SK-N-SH treated with all-trans-retinoic acid at 6 μM for 48 hours (cell line): ENCODE measurements at regions not wholly inside any gene's neighbourhood (a gene's known extent, or its start where the extent isn't known, plus 50 kb on each side); places are given as distances from the start of the nearest gene placed in this dataset.
A peak's percentile ranks its signal among the peaks of the same experiment; 100 is the strongest.

Experiments
- ATAC-seq: fragments of 200-7000 bp; cut with Tn5 transposase; 3 replicates; pipeline ENCODE4 v1.9.1; 2020; ENCODE audit warnings: mild to moderate bottlenecking, moderate library complexity
- ARNTL ChIP-seq: fragments of 450-650 bp; formaldehyde crosslinking; IDR thresholded peaks from 2 replicates; pipeline ENCODE4 v1.5.0; 2020; ENCODE audit warnings: low read depth, mild to moderate bottlenecking, moderate library complexity, borderline replicate concordance
- CSDC2 ChIP-seq: fragments of 250-450 bp; sonication (Bioruptor Pico); IDR thresholded peaks from 2 replicates; pipeline ENCODE4 v1.5.0; 2020; ENCODE audit warnings: mild to moderate bottlenecking, moderate library complexity
- ESRRG ChIP-seq: fragments of 250-450 bp; sonication (Bioruptor Pico); IDR thresholded peaks from 2 replicates; pipeline ENCODE4 v1.6.1; 2021; ENCODE audit warnings: mild to moderate bottlenecking
- GLIS3 ChIP-seq: fragments of 250-450 bp; sonication (Bioruptor Pico); IDR thresholded peaks from 2 replicates; pipeline ENCODE4 v1.5.0; 2020; ENCODE audit warnings: mild to moderate bottlenecking, moderate library complexity
- ISL1 ChIP-seq: fragments of 250-450 bp; sonication (Bioruptor Pico); IDR thresholded peaks from 2 replicates; pipeline ENCODE4 v2.1.2; 2022; ENCODE audit warnings: mild to moderate bottlenecking, moderate library complexity
- PPARA ChIP-seq: fragments of 250-450 bp; sonication (Bioruptor Pico); IDR thresholded peaks from 2 replicates; pipeline ENCODE4 v1.5.0; 2020; ENCODE audit warnings: mild to moderate bottlenecking, borderline replicate concordance
- RARB ChIP-seq: fragments of 250-450 bp; sonication (Bioruptor Pico); IDR thresholded peaks from 2 replicates; pipeline ENCODE4 v1.8.0; 2021; ENCODE audit warnings: mild to moderate bottlenecking, moderate library complexity
- TCF4 ChIP-seq: fragments of 250-450 bp; sonication (Bioruptor Pico); IDR thresholded peaks from 2 replicates; pipeline ENCODE4 v1.8.0; 2021; ENCODE audit warnings: mild to moderate bottlenecking, moderate library complexity, borderline replicate concordance
- TOX ChIP-seq: fragments of 250-450 bp; sonication (Bioruptor Pico); IDR thresholded peaks from 2 replicates; pipeline ENCODE4 v1.8.0; 2021; ENCODE audit warnings: mild to moderate bottlenecking, moderate library complexity, borderline replicate concordance
- ZC3H10 ChIP-seq: fragments of 250-450 bp; sonication (Bioruptor Pico); IDR thresholded peaks from 2 replicates; pipeline ENCODE4 v1.5.1; 2021; ENCODE audit warnings: mild to moderate bottlenecking, moderate library complexity
- ZFP3 ChIP-seq: fragments of 250-450 bp; sonication (Bioruptor Pico); IDR thresholded peaks from 2 replicates; pipeline ENCODE4 v1.5.0; 2020; ENCODE audit warnings: mild to moderate bottlenecking, moderate library complexity
- ZFP30 ChIP-seq: fragments of 450-650 bp; formaldehyde crosslinking; IDR thresholded peaks from 2 replicates; pipeline ENCODE4 v1.5.0; 2022; ENCODE audit warnings: mild to moderate bottlenecking, moderate library complexity
- ZNF565 ChIP-seq: fragments of 450-650 bp; formaldehyde crosslinking; conservative IDR thresholded peaks from 2 replicates; pipeline ENCODE4 v1.5.0; 2020; ENCODE audit warnings: low read depth, mild to moderate bottlenecking, moderate library complexity
- ZNF70 ChIP-seq: fragments of 450-650 bp; formaldehyde crosslinking; IDR thresholded peaks from 2 replicates; pipeline ENCODE4 v1.5.0; 2020; ENCODE audit warnings: mild to moderate bottlenecking, moderate library complexity
- ZNF8 ChIP-seq: fragments of 450-650 bp; formaldehyde crosslinking; IDR thresholded peaks from 2 replicates; pipeline ENCODE4 v1.5.0; 2020; ENCODE audit warnings: mild to moderate bottlenecking, moderate library complexity
- TF ChIP-seq, protein P1 (sequence below): fragments of 250-450 bp; sonication (Bioruptor Pico); IDR thresholded peaks from 2 replicates; pipeline ENCODE4 v1.5.1; 2021; ENCODE audit warnings: mild to moderate bottlenecking, moderate library complexity
- TF ChIP-seq, protein P2 (sequence below): fragments of 250-450 bp; sonication (Bioruptor Pico); IDR thresholded peaks from 2 replicates; pipeline ENCODE4 v1.8.0; 2020; ENCODE audit warnings: mild to moderate bottlenecking, moderate library complexity, borderline replicate concordance
- TF ChIP-seq, protein P3 (sequence below): fragments of 250-450 bp; sonication (Bioruptor Pico); IDR thresholded peaks from 2 replicates; pipeline ENCODE4 v1.8.0; 2021; ENCODE audit warnings: low read depth, mild to moderate bottlenecking, moderate library complexity, borderline replicate concordance
- TF ChIP-seq, protein P4 (sequence below): fragments of 250-450 bp; sonication (Bioruptor Pico); IDR thresholded peaks from 2 replicates; pipeline ENCODE4 v1.5.1; 2020; ENCODE audit warnings: low read depth, mild to moderate bottlenecking, moderate library complexity
- TF ChIP-seq, protein P5 (sequence below): fragments of 250-450 bp; sonication (Bioruptor Pico); IDR thresholded peaks from 2 replicates; pipeline ENCODE4 v1.5.0; 2020; ENCODE audit warnings: mild to moderate bottlenecking, moderate library complexity

DNA sequence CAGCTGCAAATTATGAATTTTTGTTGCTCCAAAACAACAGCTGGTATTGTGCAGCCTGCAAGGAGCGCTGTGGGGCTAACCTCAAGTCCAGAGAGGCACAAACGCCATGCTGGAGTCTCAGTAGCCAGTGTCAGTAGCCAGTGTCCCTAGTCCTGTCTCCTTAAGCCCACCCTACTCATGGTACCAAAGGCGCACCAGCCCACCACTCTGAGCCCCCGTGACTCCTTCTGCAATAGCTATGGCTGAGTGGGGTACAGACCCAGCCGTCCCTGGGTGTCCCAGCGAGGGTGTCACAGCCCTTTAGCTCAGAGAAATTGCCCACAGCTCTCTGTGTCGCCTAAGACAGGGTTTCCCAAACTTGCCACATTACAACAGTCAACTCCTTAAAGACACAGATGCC is 65.2 kb downstream of the ARL6IP4 start (continued):
- TF ChIP-seq, protein P1, sequence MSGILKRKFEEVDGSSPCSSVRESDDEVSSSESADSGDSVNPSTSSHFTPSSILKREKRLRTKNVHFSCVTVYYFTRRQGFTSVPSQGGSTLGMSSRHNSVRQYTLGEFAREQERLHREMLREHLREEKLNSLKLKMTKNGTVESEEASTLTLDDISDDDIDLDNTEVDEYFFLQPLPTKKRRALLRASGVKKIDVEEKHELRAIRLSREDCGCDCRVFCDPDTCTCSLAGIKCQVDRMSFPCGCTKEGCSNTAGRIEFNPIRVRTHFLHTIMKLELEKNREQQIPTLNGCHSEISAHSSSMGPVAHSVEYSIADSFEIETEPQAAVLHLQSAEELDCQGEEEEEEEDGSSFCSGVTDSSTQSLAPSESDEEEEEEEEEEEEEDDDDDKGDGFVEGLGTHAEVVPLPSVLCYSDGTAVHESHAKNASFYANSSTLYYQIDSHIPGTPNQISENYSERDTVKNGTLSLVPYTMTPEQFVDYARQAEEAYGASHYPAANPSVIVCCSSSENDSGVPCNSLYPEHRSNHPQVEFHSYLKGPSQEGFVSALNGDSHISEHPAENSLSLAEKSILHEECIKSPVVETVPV (CRISPR knock-in tag), result no peak
- TF ChIP-seq TOX (CRISPR knock-in tag) (no peak), ZNF8 (CRISPR knock-in tag) (no peak), GLIS3 (CRISPR knock-in tag) (no peak), ESRRG (CRISPR knock-in tag) (no peak), ZNF565 (CRISPR knock-in tag) (no peak)
- TF ChIP-seq, protein P2, sequence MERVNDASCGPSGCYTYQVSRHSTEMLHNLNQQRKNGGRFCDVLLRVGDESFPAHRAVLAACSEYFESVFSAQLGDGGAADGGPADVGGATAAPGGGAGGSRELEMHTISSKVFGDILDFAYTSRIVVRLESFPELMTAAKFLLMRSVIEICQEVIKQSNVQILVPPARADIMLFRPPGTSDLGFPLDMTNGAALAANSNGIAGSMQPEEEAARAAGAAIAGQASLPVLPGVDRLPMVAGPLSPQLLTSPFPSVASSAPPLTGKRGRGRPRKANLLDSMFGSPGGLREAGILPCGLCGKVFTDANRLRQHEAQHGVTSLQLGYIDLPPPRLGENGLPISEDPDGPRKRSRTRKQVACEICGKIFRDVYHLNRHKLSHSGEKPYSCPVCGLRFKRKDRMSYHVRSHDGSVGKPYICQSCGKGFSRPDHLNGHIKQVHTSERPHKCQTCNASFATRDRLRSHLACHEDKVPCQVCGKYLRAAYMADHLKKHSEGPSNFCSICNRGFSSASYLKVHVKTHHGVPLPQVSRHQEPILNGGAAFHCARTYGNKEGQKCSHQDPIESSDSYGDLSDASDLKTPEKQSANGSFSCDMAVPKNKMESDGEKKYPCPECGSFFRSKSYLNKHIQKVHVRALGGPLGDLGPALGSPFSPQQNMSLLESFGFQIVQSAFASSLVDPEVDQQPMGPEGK (CRISPR knock-in tag), result no peak

DNA sequence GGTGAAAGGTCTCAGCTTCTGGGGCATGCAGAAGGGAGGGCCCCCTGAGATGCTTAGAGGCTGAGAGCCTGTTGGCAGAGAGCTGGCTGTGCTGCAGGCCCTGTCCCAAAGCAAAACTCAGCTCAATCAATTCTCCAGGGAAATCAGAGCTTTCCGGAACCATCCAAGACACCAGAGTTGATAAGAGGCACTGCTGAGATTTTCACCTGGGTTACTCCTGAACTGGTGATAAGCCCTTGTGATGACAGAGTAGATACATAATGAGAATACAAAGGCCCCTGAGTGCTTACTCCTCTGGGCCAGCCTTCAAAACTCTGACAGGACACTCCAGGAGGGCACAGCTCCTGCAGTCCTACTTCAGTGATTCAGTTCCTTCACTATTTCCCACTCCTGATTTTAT is 63.9 kb downstream of the ARL6IP4 start:
- ATAC-seq, result no peak
- TF ChIP-seq ARNTL, result no peak
- no peak for TF ChIP-seq ZFP3 (CRISPR knock-in tag)
- TF ChIP-seq ZNF70 (CRISPR knock-in tag), result no peak
- no peak for TF ChIP-seq ZNF565 (CRISPR knock-in tag)
- TF ChIP-seq CSDC2 (CRISPR knock-in tag), result no peak
- no peak for TF ChIP-seq RARB (CRISPR knock-in tag)
- TF ChIP-seq, protein P3, sequence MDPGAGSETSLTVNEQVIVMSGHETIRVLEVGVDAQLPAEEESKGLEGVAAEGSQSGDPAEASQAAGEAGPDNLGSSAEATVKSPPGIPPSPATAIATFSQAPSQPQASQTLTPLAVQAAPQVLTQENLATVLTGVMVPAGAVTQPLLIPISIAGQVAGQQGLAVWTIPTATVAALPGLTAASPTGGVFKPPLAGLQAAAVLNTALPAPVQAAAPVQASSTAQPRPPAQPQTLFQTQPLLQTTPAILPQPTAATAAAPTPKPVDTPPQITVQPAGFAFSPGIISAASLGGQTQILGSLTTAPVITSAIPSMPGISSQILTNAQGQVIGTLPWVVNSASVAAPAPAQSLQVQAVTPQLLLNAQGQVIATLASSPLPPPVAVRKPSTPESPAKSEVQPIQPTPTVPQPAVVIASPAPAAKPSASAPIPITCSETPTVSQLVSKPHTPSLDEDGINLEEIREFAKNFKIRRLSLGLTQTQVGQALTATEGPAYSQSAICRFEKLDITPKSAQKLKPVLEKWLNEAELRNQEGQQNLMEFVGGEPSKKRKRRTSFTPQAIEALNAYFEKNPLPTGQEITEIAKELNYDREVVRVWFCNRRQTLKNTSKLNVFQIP (CRISPR knock-in tag), result no peak
- no peak for TF ChIP-seq PPARA

DNA sequence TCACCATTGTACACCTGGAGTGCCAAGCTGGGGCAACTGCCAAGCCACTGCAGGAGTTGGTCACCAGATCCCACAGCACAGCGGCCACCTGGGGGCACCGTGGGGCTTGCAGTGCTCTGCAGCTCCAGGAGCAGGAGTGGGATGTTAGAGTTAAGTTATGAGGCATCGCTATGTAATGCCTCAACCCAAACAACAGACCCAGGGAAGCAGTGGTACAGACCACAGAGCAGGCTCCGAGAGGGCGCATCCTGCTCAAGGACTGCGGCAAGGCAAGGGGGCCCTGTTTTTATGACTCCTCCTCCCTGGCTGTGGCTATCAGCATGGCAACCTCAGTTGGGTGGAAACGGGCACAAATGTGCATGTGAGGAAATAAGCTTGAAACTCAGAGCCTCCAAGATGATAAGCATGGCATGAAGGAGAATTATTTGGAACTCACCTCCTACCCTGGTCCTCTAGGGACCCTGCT is 63.1 kb downstream of the ARL6IP4 start:
- TF ChIP-seq ZC3H10 (CRISPR knock-in tag) (no peak), ISL1 (no peak), ARNTL (no peak), TOX (CRISPR knock-in tag) (no peak), GLIS3 (CRISPR knock-in tag) (no peak), TCF4 (CRISPR knock-in tag) (no peak), ZNF70 (CRISPR knock-in tag) (no peak), RARB (CRISPR knock-in tag) (no peak), ZNF565 (CRISPR knock-in tag) (no peak), ZFP30 (CRISPR knock-in tag) (no peak)
- TF ChIP-seq, protein P2 (CRISPR knock-in tag), result no peak
- TF ChIP-seq, protein P4, sequence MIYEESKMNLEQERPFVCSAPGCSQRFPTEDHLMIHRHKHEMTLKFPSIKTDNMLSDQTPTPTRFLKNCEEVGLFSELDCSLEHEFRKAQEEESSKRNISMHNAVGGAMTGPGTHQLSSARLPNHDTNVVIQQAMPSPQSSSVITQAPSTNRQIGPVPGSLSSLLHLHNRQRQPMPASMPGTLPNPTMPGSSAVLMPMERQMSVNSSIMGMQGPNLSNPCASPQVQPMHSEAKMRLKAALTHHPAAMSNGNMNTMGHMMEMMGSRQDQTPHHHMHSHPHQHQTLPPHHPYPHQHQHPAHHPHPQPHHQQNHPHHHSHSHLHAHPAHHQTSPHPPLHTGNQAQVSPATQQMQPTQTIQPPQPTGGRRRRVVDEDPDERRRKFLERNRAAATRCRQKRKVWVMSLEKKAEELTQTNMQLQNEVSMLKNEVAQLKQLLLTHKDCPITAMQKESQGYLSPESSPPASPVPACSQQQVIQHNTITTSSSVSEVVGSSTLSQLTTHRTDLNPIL (CRISPR knock-in tag), result no peak
- TF ChIP-seq, protein P5, sequence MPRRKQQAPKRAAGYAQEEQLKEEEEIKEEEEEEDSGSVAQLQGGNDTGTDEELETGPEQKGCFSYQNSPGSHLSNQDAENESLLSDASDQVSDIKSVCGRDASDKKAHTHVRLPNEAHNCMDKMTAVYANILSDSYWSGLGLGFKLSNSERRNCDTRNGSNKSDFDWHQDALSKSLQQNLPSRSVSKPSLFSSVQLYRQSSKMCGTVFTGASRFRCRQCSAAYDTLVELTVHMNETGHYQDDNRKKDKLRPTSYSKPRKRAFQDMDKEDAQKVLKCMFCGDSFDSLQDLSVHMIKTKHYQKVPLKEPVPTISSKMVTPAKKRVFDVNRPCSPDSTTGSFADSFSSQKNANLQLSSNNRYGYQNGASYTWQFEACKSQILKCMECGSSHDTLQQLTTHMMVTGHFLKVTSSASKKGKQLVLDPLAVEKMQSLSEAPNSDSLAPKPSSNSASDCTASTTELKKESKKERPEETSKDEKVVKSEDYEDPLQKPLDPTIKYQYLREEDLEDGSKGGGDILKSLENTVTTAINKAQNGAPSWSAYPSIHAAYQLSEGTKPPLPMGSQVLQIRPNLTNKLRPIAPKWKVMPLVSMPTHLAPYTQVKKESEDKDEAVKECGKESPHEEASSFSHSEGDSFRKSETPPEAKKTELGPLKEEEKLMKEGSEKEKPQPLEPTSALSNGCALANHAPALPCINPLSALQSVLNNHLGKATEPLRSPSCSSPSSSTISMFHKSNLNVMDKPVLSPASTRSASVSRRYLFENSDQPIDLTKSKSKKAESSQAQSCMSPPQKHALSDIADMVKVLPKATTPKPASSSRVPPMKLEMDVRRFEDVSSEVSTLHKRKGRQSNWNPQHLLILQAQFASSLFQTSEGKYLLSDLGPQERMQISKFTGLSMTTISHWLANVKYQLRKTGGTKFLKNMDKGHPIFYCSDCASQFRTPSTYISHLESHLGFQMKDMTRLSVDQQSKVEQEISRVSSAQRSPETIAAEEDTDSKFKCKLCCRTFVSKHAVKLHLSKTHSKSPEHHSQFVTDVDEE (CRISPR knock-in tag), result no peak
- TF ChIP-seq, protein P3 (CRISPR knock-in tag), result no peak
- ATAC-seq, result peak; percentile 98
